Astrocyte of the spinal cord (primary cell): ENCODE measurements at regions not wholly inside any gene's neighbourhood (a gene's known extent, or its start where the extent isn't known, plus 50 kb on each side); places are given as distances from the start of the nearest gene placed in this dataset.

Experiments
- DNase-seq: peaks from one replicate; pipeline ENCODE4 v3.0.0; 2011; ENCODE audit warnings: low read depth, low spot score
- H3K4me3 ChIP-seq: 2 replicates; pipeline ENCODE4 v1.5.1; 2011; ENCODE audit warnings: low read depth, mild to moderate bottlenecking, low read length, moderate library complexity
- CTCF ChIP-seq: IDR thresholded peaks from 2 replicates; pipeline ENCODE4 v1.5.1; 2012; ENCODE audit warnings: low read depth, mild to moderate bottlenecking, low read length, inconsistent platforms
- in situ Hi-C: cut with HindIII; loops from 2 replicates; pipeline ENCODE4 v1.10.0; 2017; ENCODE audit warnings: low sequenced_read_pairs

- no peak overlapping the region for H3K4me3 ChIP-seq
- no peak for TF ChIP-seq CTCF
- no peak for DNase-seq
- in situ Hi-C loops: no loop called here
Measured at GRCh38 chr5:57318251-57318650, 144.4 kb downstream of the GPBP1 start.

- in situ Hi-C loops: no loop called here
- H3K4me3 ChIP-seq: no peak overlapping the region
- DNase-seq: no peak
- no peak for TF ChIP-seq CTCF
Measured at GRCh38 chr5:57317341-57317740, 143.5 kb downstream of the GPBP1 start.

- no peak overlapping the region for H3K4me3 ChIP-seq
- no peak for TF ChIP-seq CTCF
- in situ Hi-C loops: no loop called here
- peak; percentile 98 for DNase-seq
Measured at GRCh38 chr5:57316798-57317327, 143.0 kb downstream of the GPBP1 start.

- no peak for TF ChIP-seq CTCF
- DNase-seq: no peak
- no peak overlapping the region for H3K4me3 ChIP-seq
- in situ Hi-C loops: no loop called here
Measured at GRCh38 chr5:57315941-57316340, 142.1 kb downstream of the GPBP1 start.
